SK-N-SH treated with all-trans-retinoic acid at 6 μM for 48 hours (cell line): ENCODE measurements at regions not wholly inside any gene's neighbourhood (a gene's known extent, or its start where the extent isn't known, plus 50 kb on each side); places are given as distances from the start of the nearest gene placed in this dataset.

Experiments
- ATAC-seq: fragments of 200-7000 bp; cut with Tn5 transposase; 3 replicates; pipeline ENCODE4 v1.9.1; 2020; ENCODE audit warnings: mild to moderate bottlenecking, moderate library complexity
- ARNTL ChIP-seq: fragments of 450-650 bp; formaldehyde crosslinking; IDR thresholded peaks from 2 replicates; pipeline ENCODE4 v1.5.0; 2020; ENCODE audit warnings: low read depth, mild to moderate bottlenecking, moderate library complexity, borderline replicate concordance
- BACH2 ChIP-seq: fragments of 250-450 bp; sonication (Bioruptor Pico); IDR thresholded peaks from 2 replicates; pipeline ENCODE4 v1.9.0; 2021; ENCODE audit warnings: mild to moderate bottlenecking, borderline replicate concordance
- CSDC2 ChIP-seq: fragments of 250-450 bp; sonication (Bioruptor Pico); IDR thresholded peaks from 2 replicates; pipeline ENCODE4 v1.5.0; 2020; ENCODE audit warnings: mild to moderate bottlenecking, moderate library complexity
- ESRRG ChIP-seq: fragments of 250-450 bp; sonication (Bioruptor Pico); IDR thresholded peaks from 2 replicates; pipeline ENCODE4 v1.6.1; 2021; ENCODE audit warnings: mild to moderate bottlenecking
- GLIS3 ChIP-seq: fragments of 250-450 bp; sonication (Bioruptor Pico); IDR thresholded peaks from 2 replicates; pipeline ENCODE4 v1.5.0; 2020; ENCODE audit warnings: mild to moderate bottlenecking, moderate library complexity
- OSR1 ChIP-seq: fragments of 250-450 bp; sonication (Bioruptor Pico); IDR thresholded peaks from 2 replicates; pipeline ENCODE4 v1.8.0; 2022; ENCODE audit warnings: moderate library complexity, mild to moderate bottlenecking, inconsistent platforms
- PPARA ChIP-seq: fragments of 250-450 bp; sonication (Bioruptor Pico); IDR thresholded peaks from 2 replicates; pipeline ENCODE4 v1.5.0; 2020; ENCODE audit warnings: mild to moderate bottlenecking, borderline replicate concordance
- RARB ChIP-seq: fragments of 250-450 bp; sonication (Bioruptor Pico); IDR thresholded peaks from 2 replicates; pipeline ENCODE4 v1.8.0; 2021; ENCODE audit warnings: mild to moderate bottlenecking, moderate library complexity
- SNAI2 ChIP-seq: fragments of 250-450 bp; sonication (Bioruptor Pico); IDR thresholded peaks from 2 replicates; pipeline ENCODE4 v1.5.0; 2020; ENCODE audit warnings: mild to moderate bottlenecking, moderate library complexity
- TCF4 ChIP-seq: fragments of 250-450 bp; sonication (Bioruptor Pico); IDR thresholded peaks from 2 replicates; pipeline ENCODE4 v1.8.0; 2021; ENCODE audit warnings: mild to moderate bottlenecking, moderate library complexity, borderline replicate concordance
- TOX ChIP-seq: fragments of 250-450 bp; sonication (Bioruptor Pico); IDR thresholded peaks from 2 replicates; pipeline ENCODE4 v1.8.0; 2021; ENCODE audit warnings: mild to moderate bottlenecking, moderate library complexity, borderline replicate concordance
- ZC3H10 ChIP-seq: fragments of 250-450 bp; sonication (Bioruptor Pico); IDR thresholded peaks from 2 replicates; pipeline ENCODE4 v1.5.1; 2021; ENCODE audit warnings: mild to moderate bottlenecking, moderate library complexity
- ZFP3 ChIP-seq: fragments of 250-450 bp; sonication (Bioruptor Pico); IDR thresholded peaks from 2 replicates; pipeline ENCODE4 v1.5.0; 2020; ENCODE audit warnings: mild to moderate bottlenecking, moderate library complexity
- ZFP30 ChIP-seq: fragments of 450-650 bp; formaldehyde crosslinking; IDR thresholded peaks from 2 replicates; pipeline ENCODE4 v1.5.0; 2022; ENCODE audit warnings: mild to moderate bottlenecking, moderate library complexity
- ZNF8 ChIP-seq: fragments of 450-650 bp; formaldehyde crosslinking; IDR thresholded peaks from 2 replicates; pipeline ENCODE4 v1.5.0; 2020; ENCODE audit warnings: mild to moderate bottlenecking, moderate library complexity
- TF ChIP-seq, protein P1 (sequence below): fragments of 250-450 bp; sonication (Bioruptor Pico); IDR thresholded peaks from 2 replicates; pipeline ENCODE4 v1.5.1; 2020; ENCODE audit warnings: low read depth, mild to moderate bottlenecking, moderate library complexity
- TF ChIP-seq, protein P2 (sequence below): fragments of 250-450 bp; sonication (Bioruptor Pico); IDR thresholded peaks from 2 replicates; pipeline ENCODE4 v1.5.0; 2020; ENCODE audit warnings: mild to moderate bottlenecking, moderate library complexity
- TF ChIP-seq, protein P3 (sequence below): fragments of 250-450 bp; sonication (Bioruptor Pico); IDR thresholded peaks from 2 replicates; pipeline ENCODE4 v1.8.0; 2021; ENCODE audit warnings: low read depth, mild to moderate bottlenecking, moderate library complexity, borderline replicate concordance
- TF ChIP-seq, protein P4 (sequence below): fragments of 250-450 bp; sonication (Bioruptor Pico); IDR thresholded peaks from 2 replicates; pipeline ENCODE4 v1.8.0; 2020; ENCODE audit warnings: mild to moderate bottlenecking, moderate library complexity, borderline replicate concordance
- TF ChIP-seq, protein P5 (sequence below): fragments of 250-450 bp; sonication (Bioruptor Pico); IDR thresholded peaks from 2 replicates; pipeline ENCODE4 v1.5.1; 2021; ENCODE audit warnings: mild to moderate bottlenecking, moderate library complexity

DNA sequence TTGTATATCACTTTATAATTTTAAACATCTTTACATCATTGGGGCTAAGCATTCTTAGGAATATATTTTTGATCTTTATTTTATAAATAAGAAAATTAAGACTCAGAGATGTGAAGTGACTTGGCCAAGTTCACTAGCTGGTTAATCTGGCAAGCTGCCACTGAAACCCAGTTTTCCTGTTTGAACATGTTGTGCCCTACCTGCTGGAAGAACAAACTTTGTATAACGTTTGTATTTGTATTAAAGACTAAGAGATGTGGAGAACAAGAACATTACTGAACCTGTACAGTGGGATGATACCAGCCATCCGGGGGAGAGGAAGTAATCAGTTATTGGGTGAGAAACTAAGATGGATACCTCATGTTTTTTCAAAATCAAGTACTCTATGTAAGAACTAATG is 77.2 kb upstream of the SIPA1L2 start (continued):
- TF ChIP-seq, protein P1, sequence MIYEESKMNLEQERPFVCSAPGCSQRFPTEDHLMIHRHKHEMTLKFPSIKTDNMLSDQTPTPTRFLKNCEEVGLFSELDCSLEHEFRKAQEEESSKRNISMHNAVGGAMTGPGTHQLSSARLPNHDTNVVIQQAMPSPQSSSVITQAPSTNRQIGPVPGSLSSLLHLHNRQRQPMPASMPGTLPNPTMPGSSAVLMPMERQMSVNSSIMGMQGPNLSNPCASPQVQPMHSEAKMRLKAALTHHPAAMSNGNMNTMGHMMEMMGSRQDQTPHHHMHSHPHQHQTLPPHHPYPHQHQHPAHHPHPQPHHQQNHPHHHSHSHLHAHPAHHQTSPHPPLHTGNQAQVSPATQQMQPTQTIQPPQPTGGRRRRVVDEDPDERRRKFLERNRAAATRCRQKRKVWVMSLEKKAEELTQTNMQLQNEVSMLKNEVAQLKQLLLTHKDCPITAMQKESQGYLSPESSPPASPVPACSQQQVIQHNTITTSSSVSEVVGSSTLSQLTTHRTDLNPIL (CRISPR knock-in tag) = no peak
- TF ChIP-seq SNAI2 (CRISPR knock-in tag) = no peak
- TF ChIP-seq GLIS3 (CRISPR knock-in tag) = no peak
- no peak for TF ChIP-seq ZC3H10 (CRISPR knock-in tag)
- TF ChIP-seq BACH2 (CRISPR knock-in tag) = no peak

DNA sequence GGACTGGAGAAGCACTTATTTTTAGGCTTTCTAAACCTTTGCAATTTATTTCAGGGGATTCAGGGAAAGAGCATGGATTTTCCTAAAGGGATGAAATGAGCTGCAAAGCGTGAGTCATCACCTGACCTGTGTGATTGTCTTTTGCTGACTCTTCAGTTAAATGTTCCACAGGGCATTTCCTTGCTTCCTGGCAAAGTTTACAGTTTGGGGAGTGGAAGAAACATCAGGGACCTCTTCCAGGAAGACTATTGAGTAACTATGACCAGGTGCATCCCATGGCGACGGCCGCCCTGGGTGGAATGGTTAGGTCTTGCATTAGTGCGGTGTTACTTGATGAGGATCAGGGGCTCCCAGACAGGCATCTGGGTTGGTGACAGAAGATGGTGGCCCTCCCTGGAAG is 79.5 kb upstream of the SIPA1L2 start:
- TF ChIP-seq OSR1 (no peak), ZC3H10 (CRISPR knock-in tag) (no peak), RARB (CRISPR knock-in tag) (no peak), ARNTL (no peak), ESRRG (CRISPR knock-in tag) (no peak), PPARA (no peak), ZFP3 (CRISPR knock-in tag) (no peak), TOX (CRISPR knock-in tag) (no peak), TCF4 (CRISPR knock-in tag) (no peak)
- TF ChIP-seq, protein P2, sequence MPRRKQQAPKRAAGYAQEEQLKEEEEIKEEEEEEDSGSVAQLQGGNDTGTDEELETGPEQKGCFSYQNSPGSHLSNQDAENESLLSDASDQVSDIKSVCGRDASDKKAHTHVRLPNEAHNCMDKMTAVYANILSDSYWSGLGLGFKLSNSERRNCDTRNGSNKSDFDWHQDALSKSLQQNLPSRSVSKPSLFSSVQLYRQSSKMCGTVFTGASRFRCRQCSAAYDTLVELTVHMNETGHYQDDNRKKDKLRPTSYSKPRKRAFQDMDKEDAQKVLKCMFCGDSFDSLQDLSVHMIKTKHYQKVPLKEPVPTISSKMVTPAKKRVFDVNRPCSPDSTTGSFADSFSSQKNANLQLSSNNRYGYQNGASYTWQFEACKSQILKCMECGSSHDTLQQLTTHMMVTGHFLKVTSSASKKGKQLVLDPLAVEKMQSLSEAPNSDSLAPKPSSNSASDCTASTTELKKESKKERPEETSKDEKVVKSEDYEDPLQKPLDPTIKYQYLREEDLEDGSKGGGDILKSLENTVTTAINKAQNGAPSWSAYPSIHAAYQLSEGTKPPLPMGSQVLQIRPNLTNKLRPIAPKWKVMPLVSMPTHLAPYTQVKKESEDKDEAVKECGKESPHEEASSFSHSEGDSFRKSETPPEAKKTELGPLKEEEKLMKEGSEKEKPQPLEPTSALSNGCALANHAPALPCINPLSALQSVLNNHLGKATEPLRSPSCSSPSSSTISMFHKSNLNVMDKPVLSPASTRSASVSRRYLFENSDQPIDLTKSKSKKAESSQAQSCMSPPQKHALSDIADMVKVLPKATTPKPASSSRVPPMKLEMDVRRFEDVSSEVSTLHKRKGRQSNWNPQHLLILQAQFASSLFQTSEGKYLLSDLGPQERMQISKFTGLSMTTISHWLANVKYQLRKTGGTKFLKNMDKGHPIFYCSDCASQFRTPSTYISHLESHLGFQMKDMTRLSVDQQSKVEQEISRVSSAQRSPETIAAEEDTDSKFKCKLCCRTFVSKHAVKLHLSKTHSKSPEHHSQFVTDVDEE (CRISPR knock-in tag) = no peak
- TF ChIP-seq, protein P3, sequence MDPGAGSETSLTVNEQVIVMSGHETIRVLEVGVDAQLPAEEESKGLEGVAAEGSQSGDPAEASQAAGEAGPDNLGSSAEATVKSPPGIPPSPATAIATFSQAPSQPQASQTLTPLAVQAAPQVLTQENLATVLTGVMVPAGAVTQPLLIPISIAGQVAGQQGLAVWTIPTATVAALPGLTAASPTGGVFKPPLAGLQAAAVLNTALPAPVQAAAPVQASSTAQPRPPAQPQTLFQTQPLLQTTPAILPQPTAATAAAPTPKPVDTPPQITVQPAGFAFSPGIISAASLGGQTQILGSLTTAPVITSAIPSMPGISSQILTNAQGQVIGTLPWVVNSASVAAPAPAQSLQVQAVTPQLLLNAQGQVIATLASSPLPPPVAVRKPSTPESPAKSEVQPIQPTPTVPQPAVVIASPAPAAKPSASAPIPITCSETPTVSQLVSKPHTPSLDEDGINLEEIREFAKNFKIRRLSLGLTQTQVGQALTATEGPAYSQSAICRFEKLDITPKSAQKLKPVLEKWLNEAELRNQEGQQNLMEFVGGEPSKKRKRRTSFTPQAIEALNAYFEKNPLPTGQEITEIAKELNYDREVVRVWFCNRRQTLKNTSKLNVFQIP (CRISPR knock-in tag) = no peak
- TF ChIP-seq, protein P4, sequence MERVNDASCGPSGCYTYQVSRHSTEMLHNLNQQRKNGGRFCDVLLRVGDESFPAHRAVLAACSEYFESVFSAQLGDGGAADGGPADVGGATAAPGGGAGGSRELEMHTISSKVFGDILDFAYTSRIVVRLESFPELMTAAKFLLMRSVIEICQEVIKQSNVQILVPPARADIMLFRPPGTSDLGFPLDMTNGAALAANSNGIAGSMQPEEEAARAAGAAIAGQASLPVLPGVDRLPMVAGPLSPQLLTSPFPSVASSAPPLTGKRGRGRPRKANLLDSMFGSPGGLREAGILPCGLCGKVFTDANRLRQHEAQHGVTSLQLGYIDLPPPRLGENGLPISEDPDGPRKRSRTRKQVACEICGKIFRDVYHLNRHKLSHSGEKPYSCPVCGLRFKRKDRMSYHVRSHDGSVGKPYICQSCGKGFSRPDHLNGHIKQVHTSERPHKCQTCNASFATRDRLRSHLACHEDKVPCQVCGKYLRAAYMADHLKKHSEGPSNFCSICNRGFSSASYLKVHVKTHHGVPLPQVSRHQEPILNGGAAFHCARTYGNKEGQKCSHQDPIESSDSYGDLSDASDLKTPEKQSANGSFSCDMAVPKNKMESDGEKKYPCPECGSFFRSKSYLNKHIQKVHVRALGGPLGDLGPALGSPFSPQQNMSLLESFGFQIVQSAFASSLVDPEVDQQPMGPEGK (CRISPR knock-in tag) = no peak
- TF ChIP-seq, protein P1 (CRISPR knock-in tag) = no peak
- TF ChIP-seq, protein P5, sequence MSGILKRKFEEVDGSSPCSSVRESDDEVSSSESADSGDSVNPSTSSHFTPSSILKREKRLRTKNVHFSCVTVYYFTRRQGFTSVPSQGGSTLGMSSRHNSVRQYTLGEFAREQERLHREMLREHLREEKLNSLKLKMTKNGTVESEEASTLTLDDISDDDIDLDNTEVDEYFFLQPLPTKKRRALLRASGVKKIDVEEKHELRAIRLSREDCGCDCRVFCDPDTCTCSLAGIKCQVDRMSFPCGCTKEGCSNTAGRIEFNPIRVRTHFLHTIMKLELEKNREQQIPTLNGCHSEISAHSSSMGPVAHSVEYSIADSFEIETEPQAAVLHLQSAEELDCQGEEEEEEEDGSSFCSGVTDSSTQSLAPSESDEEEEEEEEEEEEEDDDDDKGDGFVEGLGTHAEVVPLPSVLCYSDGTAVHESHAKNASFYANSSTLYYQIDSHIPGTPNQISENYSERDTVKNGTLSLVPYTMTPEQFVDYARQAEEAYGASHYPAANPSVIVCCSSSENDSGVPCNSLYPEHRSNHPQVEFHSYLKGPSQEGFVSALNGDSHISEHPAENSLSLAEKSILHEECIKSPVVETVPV (CRISPR knock-in tag) = no peak
- ATAC-seq = no peak

DNA sequence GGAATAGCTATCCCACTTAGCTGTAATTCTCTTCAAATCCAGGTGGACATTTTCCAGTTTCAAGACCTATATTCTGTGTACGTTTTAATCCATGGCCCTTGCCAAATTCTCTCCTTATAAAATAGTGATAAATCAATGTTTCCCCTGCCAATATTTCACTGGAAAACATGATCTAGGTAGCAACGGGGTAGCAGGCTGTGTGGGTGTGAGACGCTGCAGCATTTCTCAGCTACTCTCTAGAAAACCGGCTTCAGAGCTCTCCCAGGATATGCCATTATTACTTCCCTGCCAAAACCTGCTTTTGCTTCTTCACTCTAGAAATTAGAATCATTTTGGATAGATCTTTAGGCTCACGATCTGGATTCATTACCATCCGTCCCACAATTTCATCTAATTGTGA is 82.1 kb upstream of the SIPA1L2 start:
- ATAC-seq = no peak
- TF ChIP-seq ZFP3 (CRISPR knock-in tag) (no peak), CSDC2 (CRISPR knock-in tag) (no peak), RARB (CRISPR knock-in tag) (no peak)

DNA sequence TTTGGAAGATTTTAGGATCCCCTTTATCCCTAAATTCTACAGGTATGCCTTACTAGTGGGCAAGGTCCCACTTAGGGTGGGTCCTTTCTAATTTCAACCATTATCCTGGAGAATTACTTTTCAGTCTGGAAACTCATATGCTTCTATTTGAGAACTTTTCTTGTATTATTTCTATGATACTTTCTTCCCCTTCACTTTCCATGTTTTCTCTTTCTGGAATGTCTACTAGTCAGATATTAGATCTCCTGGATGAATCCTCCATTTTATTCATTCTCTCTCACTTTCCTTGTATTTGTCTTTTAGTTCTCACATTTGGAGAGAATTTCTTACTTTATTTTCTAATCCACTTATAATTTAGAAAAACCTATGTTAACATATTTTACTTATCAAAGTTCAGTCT is 83.9 kb upstream of the SIPA1L2 start:
- ATAC-seq = no peak
- TF ChIP-seq, protein P5 (CRISPR knock-in tag) = no peak
- no peak for TF ChIP-seq PPARA
- no peak for TF ChIP-seq ZFP3 (CRISPR knock-in tag)
- TF ChIP-seq TOX (CRISPR knock-in tag) = no peak
- TF ChIP-seq, protein P1 (CRISPR knock-in tag) = no peak
- no peak for TF ChIP-seq ZC3H10 (CRISPR knock-in tag)
- no peak for TF ChIP-seq ZFP30 (CRISPR knock-in tag)
- no peak for TF ChIP-seq CSDC2 (CRISPR knock-in tag)
- TF ChIP-seq, protein P3 (CRISPR knock-in tag) = no peak
- no peak for TF ChIP-seq ZNF8 (CRISPR knock-in tag)
- no peak for TF ChIP-seq ARNTL
